GM19351 (cell line): ENCODE measurements at regions not wholly inside any gene's neighbourhood (a gene's known extent, or its start where the extent isn't known, plus 50 kb on each side); places are given as distances from the start of the nearest gene placed in this dataset.

Experiments used
- ATAC-seq: cut with Tn5 transposase; IDR thresholded peaks from one replicate; pipeline ENCODE4 v1.9.1; 2021; ENCODE audit warnings: mild to moderate bottlenecking, moderate library complexity; ENCODE audit not compliant: unreplicated experiment

DNA sequence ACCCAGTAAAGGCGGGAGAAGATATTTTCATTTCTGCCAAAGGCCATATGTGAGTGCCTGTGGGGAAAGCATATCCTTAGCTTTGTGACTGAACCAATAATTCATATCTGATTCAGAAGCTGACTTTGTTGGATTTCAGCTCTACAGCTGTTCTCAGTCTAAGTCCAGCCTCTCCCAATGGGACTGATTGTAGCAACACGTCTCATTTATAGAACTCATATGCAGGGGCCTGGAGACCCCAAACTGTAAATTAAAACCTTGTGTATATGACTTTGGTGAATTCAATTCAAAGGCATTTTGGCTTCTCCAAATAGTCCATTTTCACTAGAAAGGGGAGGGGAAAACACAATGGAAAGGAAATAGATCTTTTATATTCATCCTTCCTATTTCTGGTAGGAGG lies 250.4 kb upstream of the SORL1-AS1 start:
- no peak for ATAC-seq

DNA sequence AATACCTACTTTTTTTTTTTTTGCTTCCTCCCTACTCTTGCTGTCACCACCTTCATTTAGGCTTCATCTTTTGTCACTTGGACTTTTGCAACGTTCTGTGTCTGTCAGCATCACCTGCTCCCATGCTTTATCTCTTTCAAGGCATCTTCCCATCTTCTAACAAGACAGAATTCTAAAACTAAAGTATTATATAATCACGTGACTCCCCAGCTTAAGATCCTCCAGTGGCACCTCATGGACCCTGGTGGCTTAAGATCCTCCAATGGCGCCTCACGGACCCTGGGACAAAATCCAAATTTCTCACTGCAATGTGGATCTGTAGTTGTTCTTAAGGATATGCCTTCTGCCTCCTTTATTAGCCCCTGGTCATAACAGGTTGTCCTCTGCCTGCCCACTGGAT lies 248.2 kb upstream of the SORL1-AS1 start:
- ATAC-seq: no peak

- ATAC-seq: no peak
Observed at GRCh38 chr11:121699801-121700200, 247.0 kb upstream of the SORL1-AS1 start.

GRCh38 chr11:121696931-121697670 lies 244.3 kb upstream of the SORL1-AS1 start:
- ATAC-seq: no peak

GRCh38 chr11:121696177-121696871 lies 243.6 kb upstream of the SORL1-AS1 start:
- ATAC-seq: no peak

DNA sequence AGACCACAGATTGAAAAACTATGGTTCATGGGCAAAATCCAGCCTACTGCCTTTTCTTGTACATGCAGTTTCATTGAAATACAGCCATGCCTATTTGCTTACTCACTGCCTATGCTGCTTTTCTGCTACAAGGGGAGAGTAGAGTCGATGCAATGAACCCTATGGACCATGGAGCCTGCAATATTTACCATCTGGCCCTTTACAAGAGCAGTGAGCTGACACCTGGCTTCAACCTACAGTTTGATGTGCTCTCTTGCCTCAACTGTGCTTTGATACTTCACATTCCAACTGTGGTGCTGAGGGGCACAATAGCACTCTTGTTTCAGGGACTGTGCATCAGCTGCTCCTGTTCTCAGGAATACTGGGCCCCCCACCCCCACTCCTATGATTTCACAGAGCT lies 239.5 kb upstream of the SORL1-AS1 start:
- no peak for ATAC-seq

- ATAC-seq: no peak
Observed at GRCh38 chr11:121688860-121689614, 236.3 kb upstream of the SORL1-AS1 start.

DNA sequence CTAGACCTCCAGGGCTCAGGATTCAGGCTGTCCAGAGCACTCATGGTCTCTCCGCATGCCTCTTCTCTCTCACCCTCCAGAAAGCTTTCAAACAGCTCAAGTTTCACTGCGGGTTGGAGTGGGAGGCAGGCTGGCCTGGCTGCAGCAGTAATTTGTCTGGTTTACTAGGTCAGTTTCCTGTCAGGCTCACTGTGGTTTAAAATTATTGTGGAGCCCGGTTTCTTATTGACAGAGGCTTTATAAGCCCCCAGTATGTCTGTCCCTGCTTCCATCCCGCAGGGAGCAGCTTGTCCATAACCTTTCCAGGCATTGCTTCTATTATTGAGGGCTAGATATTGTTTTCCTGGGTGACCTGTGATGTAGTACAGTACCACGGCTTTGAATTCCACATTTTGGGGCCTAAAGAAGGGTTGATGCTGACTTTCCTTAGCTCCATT lies 235.3 kb upstream of the SORL1-AS1 start:
- ATAC-seq: no peak

GRCh38 chr11:121683791-121684190 lies 231.0 kb upstream of the SORL1-AS1 start:
- ATAC-seq: no peak
